Ovary (tissue), 3 donors: ENCODE measurements at regions not wholly inside any gene's neighbourhood (a gene's known extent, or its start where the extent isn't known, plus 50 kb on each side); places are given as distances from the start of the nearest gene placed in this dataset.
"Not testable (repeated sequence)": the region's sequence is repeated elsewhere in the genome, so short reads cannot be mapped to it uniquely, and the experiment has no call there.

ENCODE experiments used
- EP300 ChIP-seq: sonication (generic); formaldehyde crosslinking; IDR thresholded peaks from one replicate; pipeline ENCODE4 v1.6.1; 2017; ENCODE audit warnings: antibody characterized with exemption
- POLR2A ChIP-seq: fragments of 450-650 bp; IDR thresholded peaks from one replicate; pipeline ENCODE4 v1.6.1; 2017; ENCODE audit warnings: antibody characterized with exemption, mild to moderate bottlenecking, moderate library complexity
- TF ChIP-seq, protein P1 (sequence below), 3 donors: fragments of 450-650 bp in 2 of 3; fragments of 200-600 bp in 1 of 3; IDR thresholded peaks; one replicate each; pipeline versions ENCODE4 v1.5.1 to v1.8.0; 2016 to 2022; ENCODE audit warnings: antibody characterized with exemption in 3 of 3, mild to moderate bottlenecking in 1 of 3
- donor health status: DM: no; HTN: no; CAD: no.

DNA sequence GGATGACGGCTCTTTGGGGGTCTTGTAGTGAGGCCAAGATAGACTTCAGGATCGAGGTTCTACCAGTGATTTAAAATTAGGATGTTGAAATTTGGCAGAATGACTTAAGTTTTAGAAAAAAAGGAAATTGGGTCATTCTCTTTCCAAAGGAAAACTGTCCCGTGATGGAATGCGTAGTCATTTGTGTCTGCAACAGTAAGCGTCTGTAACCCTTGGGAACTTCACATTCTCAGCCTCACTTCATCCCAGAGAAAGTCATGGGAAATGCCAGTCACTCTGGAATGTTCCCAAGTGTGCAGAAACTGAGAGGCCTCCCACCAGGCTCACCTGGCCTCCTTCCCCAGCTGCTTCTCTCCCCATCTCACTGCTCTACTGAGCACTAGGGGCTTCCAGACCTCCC is 5441.4 kb upstream of the TPTE start:
- TF ChIP-seq, protein P1, sequence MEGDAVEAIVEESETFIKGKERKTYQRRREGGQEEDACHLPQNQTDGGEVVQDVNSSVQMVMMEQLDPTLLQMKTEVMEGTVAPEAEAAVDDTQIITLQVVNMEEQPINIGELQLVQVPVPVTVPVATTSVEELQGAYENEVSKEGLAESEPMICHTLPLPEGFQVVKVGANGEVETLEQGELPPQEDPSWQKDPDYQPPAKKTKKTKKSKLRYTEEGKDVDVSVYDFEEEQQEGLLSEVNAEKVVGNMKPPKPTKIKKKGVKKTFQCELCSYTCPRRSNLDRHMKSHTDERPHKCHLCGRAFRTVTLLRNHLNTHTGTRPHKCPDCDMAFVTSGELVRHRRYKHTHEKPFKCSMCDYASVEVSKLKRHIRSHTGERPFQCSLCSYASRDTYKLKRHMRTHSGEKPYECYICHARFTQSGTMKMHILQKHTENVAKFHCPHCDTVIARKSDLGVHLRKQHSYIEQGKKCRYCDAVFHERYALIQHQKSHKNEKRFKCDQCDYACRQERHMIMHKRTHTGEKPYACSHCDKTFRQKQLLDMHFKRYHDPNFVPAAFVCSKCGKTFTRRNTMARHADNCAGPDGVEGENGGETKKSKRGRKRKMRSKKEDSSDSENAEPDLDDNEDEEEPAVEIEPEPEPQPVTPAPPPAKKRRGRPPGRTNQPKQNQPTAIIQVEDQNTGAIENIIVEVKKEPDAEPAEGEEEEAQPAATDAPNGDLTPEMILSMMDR (IDR thresholded peaks at IDR 0.05) = not testable (repeated sequence)
- TF ChIP-seq EP300, POLR2A: not testable (repeated sequence)
